WERI-Rb-1 (cell line): ENCODE measurements at regions not wholly inside any gene's neighbourhood (a gene's known extent, or its start where the extent isn't known, plus 50 kb on each side); places are given as distances from the start of the nearest gene placed in this dataset.

Experiments used
- DNase-seq: peaks from one replicate; pipeline ENCODE4 v3.0.0-alpha.2; 2020
- H3K27ac ChIP-seq: fragments of 250-450 bp; sonication (Bioruptor Pico); 2 replicates; pipeline ENCODE4 v1.5.1; 2020; ENCODE audit warnings: mild to moderate bottlenecking, moderate library complexity
- H3K27me3 ChIP-seq: fragments of 250-450 bp; sonication (Bioruptor Pico); 2 replicates; pipeline ENCODE4 v1.5.1; 2021; ENCODE audit warnings: mild to moderate bottlenecking, low read depth, moderate library complexity; ENCODE audit not compliant: insufficient read depth, severe bottlenecking
- H3K36me3 ChIP-seq: fragments of 250-450 bp; sonication (Bioruptor Pico); 2 replicates; pipeline ENCODE4 v1.5.1; 2020; ENCODE audit warnings: mild to moderate bottlenecking, moderate library complexity
- H3K4me3 ChIP-seq: 2 replicates; pipeline ENCODE4 v1.5.1; 2011; ENCODE audit warnings: low read depth, mild to moderate bottlenecking, control low read depth, low read length
- H3K9me3 ChIP-seq: fragments of 250-450 bp; sonication (Bioruptor Pico); 2 replicates; pipeline ENCODE4 v1.5.1; 2021; ENCODE audit warnings: mild to moderate bottlenecking, moderate library complexity; ENCODE audit not compliant: severe bottlenecking
- CTCF ChIP-seq: IDR thresholded peaks from 2 replicates; pipeline ENCODE4 v1.5.1; 2011; ENCODE audit warnings: low read depth, mild to moderate bottlenecking, control low read depth, inconsistent platforms, low read length

GRCh38 chr9:11320989-11321388 is 708.2 kb upstream of the PTPRD start:
- DNase-seq: no peak
- Histone ChIP-seq H3K9me3 (no peaks in the 10 kb centered on the region), H3K4me3 (no peak overlapping the region), H3K27me3 (no peaks in the 10 kb centered on the region), H3K27ac (no peak overlapping the region), H3K36me3 (no peaks in the 10 kb centered on the region)
- no peak for TF ChIP-seq CTCF

GRCh38 chr9:11323457-11323856 is 710.7 kb upstream of the PTPRD start:
- Histone ChIP-seq H3K27ac (no peak overlapping the region), H3K9me3 (no peaks in the 10 kb centered on the region), H3K36me3 (no peaks in the 10 kb centered on the region), H3K4me3 (no peak overlapping the region), H3K27me3 (no peaks in the 10 kb centered on the region)
- DNase-seq: no peak
- TF ChIP-seq CTCF: no peak

GRCh38 chr9:11326231-11326630 is 713.4 kb upstream of the PTPRD start:
- no peak for DNase-seq

GRCh38 chr9:11328326-11328725 is 715.5 kb upstream of the PTPRD start:
- no peaks in the 10 kb centered on the region for H3K27me3 ChIP-seq
- TF ChIP-seq CTCF: no peak
- no peaks in the 10 kb centered on the region for H3K9me3 ChIP-seq
- peak; percentile 20 for DNase-seq
- no peak overlapping the region for H3K4me3 ChIP-seq
- H3K27ac ChIP-seq: no peak overlapping the region
- H3K36me3 ChIP-seq: no peaks in the 10 kb centered on the region

More at GRCh38 chr9:11326231-11326630, 713.4 kb upstream of the PTPRD start:
- Histone ChIP-seq H3K36me3 (no peaks in the 10 kb centered on the region), H3K9me3 (no peaks in the 10 kb centered on the region), H3K4me3 (no peak overlapping the region), H3K27ac (no peak overlapping the region), H3K27me3 (no peaks in the 10 kb centered on the region)
- no peak for TF ChIP-seq CTCF

GRCh38 chr9:11335011-11335410 is 722.2 kb upstream of the PTPRD start:
- Histone ChIP-seq H3K27ac (no peak overlapping the region), H3K9me3 (no peaks in the 10 kb centered on the region), H3K27me3 (no peaks in the 10 kb centered on the region), H3K4me3 (no peak overlapping the region), H3K36me3 (no peaks in the 10 kb centered on the region)
- TF ChIP-seq CTCF: no peak
- DNase-seq: no peak

- Histone ChIP-seq H3K27ac (no peak overlapping the region), H3K36me3 (no peaks in the 10 kb centered on the region), H3K9me3 (no peaks in the 10 kb centered on the region), H3K4me3 (no peak overlapping the region), H3K27me3 (no peaks in the 10 kb centered on the region)
- no peak for TF ChIP-seq CTCF
- no peak for DNase-seq
These were observed 725.3 kb upstream of the PTPRD start for GRCh38 chr9:11338130-11338529.
